GM18861 (cell line): ENCODE measurements at regions not wholly inside any gene's neighbourhood (a gene's known extent, or its start where the extent isn't known, plus 50 kb on each side); places are given as distances from the start of the nearest gene placed in this dataset.

ENCODE experiments used
- ATAC-seq: cut with Tn5 transposase; IDR thresholded peaks from one replicate; pipeline ENCODE4 v1.9.1; 2021; ENCODE audit not compliant: unreplicated experiment

- no peak for ATAC-seq
Measured at GRCh38 chr4:62199291-62199810, 999.2 kb downstream of the ADGRL3 start.

DNA sequence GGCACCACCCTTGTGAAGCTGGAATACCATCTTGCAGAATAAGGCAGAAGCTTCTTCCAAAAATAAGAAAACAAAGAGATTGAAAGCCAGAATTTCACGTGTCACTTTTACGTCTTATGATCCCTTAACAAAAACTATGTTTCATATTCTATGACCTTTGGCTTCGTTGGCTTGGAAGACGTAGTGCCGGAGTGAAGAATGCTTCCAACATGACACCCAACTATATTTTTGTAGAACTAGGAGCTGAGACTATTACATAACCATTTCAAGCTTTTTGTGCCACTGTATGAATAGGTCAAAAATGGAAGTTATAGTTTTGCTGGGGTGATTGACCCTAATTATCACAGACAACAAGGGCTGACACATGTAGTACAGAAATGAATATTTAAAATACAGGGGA lies 996.2 kb downstream of the ADGRL3 start:
- no peak for ATAC-seq

- ATAC-seq: no peak
Measured at GRCh38 chr4:62194342-62194741, 994.2 kb downstream of the ADGRL3 start.

- no peak for ATAC-seq
Measured at GRCh38 chr4:62193761-62194160, 993.6 kb downstream of the ADGRL3 start.

- no peak for ATAC-seq
Measured at GRCh38 chr4:62191451-62192240, 991.5 kb downstream of the ADGRL3 start.

DNA sequence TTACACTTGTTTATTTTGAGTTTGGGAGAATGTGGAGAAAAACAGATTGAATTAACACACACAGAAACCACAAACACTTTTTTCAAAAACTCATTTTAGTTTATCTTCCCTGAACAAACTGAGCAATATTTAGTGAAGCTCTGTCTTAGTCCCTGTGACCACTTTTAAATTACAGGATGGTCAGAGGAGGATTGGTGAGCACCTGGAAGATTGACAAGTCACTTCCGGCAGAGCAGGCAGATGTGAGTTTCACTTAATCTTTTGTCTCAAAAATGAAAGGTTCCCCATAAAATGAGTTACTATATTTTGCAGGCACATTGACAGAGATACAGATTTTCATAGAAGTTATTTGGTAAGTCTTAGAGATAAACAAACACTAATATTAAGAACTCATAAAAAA lies 970.1 kb downstream of the ADGRL3 start:
- no peak for ATAC-seq

DNA sequence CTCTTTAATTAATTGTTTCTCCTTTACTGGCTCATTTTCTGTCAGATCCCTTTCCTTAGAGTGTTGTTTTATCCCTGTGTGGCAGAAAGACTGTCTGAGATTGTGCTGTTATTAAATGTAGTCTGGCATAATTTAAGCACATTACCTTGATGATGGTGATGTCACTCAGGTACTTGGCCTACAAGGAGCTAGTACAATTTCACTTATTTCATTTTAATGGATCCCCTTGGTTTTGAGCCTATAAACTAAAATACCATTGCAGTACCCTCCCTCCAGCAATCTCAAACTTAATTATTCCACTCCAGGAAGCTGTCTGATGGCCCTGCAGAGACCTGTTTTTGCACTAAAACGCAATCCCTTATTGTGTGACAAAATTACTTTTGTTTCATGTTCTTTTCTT lies 968.6 kb downstream of the ADGRL3 start:
- ATAC-seq: no peak

- no peak for ATAC-seq
Measured at GRCh38 chr4:62162606-62163005, 962.5 kb downstream of the ADGRL3 start.

DNA sequence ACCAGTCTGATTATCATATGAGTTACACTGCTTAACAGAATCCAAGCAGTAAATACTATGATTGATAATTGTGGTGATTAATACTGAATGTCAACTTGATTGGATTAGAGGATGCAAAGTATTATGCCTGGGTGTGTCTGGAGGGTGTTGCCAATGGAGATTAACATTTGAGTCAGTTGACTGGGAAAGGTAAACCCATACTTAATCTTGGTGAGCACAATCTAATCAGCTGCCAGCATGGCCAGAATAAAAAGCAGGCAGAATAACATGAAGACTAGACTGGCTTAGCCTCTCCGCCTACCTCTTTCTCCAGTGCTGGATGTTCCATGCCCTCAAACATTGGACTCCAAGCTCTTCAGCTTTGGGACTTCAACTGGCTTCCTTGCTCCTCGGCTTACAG lies 961.3 kb downstream of the ADGRL3 start:
- no peak for ATAC-seq

- no peak for ATAC-seq
Measured at GRCh38 chr4:62159876-62160275, 959.8 kb downstream of the ADGRL3 start.

- ATAC-seq: no peak
Measured at GRCh38 chr4:62159306-62159705, 959.2 kb downstream of the ADGRL3 start.

- ATAC-seq: no peak
Measured at GRCh38 chr4:62156205-62156604, 956.1 kb downstream of the ADGRL3 start.

- ATAC-seq: no peak
Measured at GRCh38 chr4:62145276-62145675, 945.1 kb downstream of the ADGRL3 start.

DNA sequence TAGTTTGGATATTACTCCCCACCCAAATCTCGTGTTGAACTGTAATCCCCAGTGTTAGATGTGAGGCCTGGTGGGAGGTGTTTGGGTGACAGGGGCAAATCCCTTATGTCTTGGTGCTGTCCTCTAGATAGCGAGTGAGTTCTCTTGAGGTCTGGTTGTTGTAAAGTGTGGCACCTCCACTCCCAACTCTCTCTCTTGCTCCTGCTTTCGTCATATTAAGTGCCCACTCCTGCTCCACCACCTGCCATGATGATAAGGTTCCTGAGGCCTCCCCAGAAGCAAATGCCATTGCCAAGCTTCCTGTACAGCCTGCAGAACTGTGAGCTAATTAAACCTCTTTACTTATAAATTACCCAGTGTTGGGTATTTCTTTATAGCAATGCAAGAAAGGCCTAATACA lies 944.3 kb downstream of the ADGRL3 start:
- ATAC-seq: no peak

DNA sequence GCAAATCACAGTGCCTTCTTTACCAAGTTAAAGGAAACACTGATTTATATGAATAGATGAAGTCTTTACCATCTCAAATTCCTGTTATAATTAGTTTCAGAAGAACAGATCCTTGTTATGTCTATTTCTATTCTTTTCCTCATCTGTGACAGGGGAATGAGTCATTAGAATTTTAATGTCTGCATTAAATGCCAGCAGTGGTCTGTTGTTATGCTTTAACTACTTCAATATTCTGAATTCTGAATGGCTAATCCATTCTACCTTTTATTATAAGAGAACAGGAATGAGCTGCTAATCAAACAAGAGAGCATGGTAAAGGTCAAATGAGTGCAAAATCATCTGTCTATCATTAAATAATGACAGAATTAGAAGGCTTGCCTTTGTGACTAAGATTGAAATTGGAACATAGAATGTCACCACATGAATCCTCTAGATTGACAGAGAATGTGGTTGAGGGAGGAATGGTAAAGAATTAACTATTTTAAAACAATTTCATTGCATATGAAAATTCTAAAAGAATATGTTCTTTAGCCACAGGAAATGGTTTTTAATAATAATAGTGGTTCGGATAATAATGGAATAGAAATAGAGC lies 935.5 kb downstream of the ADGRL3 start:
- ATAC-seq: no peak

GRCh38 chr4:62133977-62134376 lies 933.9 kb downstream of the ADGRL3 start:
- no peak for ATAC-seq

- ATAC-seq: no peak
Measured at GRCh38 chr4:62133101-62133897, 933.2 kb downstream of the ADGRL3 start.

GRCh38 chr4:62131049-62131448 lies 930.9 kb downstream of the ADGRL3 start:
- ATAC-seq: no peak

DNA sequence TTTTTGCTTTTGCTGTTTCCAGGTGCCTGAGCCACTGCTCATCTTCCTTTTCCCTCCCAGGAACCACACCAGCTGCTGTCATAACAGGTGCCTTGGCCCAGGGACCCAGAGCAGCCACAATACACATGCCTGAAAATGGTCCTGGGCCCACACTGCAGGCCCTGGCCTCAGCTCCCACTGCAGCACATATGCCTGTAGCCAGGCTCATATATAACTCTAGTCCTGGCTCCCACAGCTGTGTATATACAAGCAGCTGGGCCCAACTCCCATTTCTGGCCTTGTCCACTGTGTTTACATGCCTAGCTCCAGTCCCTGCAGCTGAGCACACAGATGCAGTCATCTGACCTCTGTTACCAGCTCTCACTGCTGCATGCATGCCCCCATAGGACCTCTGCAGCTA lies 930.5 kb downstream of the ADGRL3 start:
- no peak for ATAC-seq

DNA sequence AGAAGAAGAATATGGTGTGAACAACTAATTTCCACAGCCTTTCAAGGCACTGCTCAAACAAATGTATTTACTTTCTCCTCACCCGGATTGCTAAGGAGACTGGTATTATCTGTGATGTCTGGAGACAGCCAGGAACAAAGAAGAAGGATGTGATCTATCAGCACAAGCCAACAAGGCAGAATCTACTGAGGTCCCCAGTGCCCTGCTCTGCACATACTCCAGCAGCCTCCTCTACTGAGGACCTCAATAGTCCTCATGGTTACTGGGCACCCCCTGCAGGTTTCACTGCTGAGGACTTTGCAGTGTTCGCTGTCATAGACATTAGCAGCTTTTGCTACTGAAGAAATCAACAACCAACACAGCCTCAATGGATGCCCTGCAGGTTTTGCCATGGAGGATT lies 930.1 kb downstream of the ADGRL3 start:
- ATAC-seq: no peak
